K562 (cell line): ENCODE measurements at regions not wholly inside any gene's neighbourhood (a gene's known extent, or its start where the extent isn't known, plus 50 kb on each side); places are given as distances from the start of the nearest gene placed in this dataset.

Experiments used
- ATAC-seq: fragments of 200-7000 bp; cut with Tn5 transposase; 3 replicates; pipeline ENCODE4 v1.9.1; 2020; ENCODE audit warnings: moderate library complexity
- BruUV-seq: library from RNA; stranded (reverse); fragments of 400-500 nt; replicated peaks from 2 replicates; lab custom pipeline; 2021; lab: Mats Ljungman, UMichigan
- CTCF ChIA-PET: fragments of 300-600 bp; formaldehyde crosslinking; extraction: SDS; loops from one replicate; lab custom pipeline; 2021; ENCODE audit warnings: low intra/inter-chr PET ratio; lab: Yijun Ruan, JAX
- POLR2A ChIA-PET: fragments of 300-600, 350-650 bp; sonication (Branson Sonifier 250); formaldehyde crosslinking; extraction: SDS; loops from one replicate; lab custom pipeline; 2021; ENCODE audit warnings: antibody characterized with exemption, inconsistent platforms; lab: Yijun Ruan, JAX
- DNase-seq, 4 experiments: peaks; one replicate each; pipeline versions ENCODE4 v3.0.0 to v3.0.0-alpha.2; 2011 to 2018; ENCODE audit warnings: low spot score in 3 of 4, mixed read lengths in 3 of 4; ENCODE audit errors: extremely low read depth in 1 of 4
- FAIRE-seq: peaks from 2 replicates; lab custom pipeline; 2011; peaks lifted over from hg19 to GRCh38; lab: Jason Lieb, UNC
- H2AFZ ChIP-seq: 2 replicates; pipeline ENCODE4 v1.6.0; 2011; ENCODE audit warnings: low read depth, low read length, control low read depth, inconsistent platforms
- H3K27ac ChIP-seq: fragments of 200-600 bp; 3 replicates; pipeline ENCODE4 v1.8.0; 2011; ENCODE audit warnings: low read depth, mild to moderate bottlenecking, control low read depth, inconsistent platforms, low read length, moderate library complexity, mixed read lengths; ENCODE audit errors: extremely low read depth
- H3K27me3 ChIP-seq, 2 experiments: fragments of 300-600 bp in 1 of 2; 2 replicates in 1 of 2; 3 replicates in 1 of 2; pipeline versions ENCODE4 v1.6.0 to v1.8.0; 2011; ENCODE audit warnings: inconsistent platforms in 2 of 2, low read length in 2 of 2, mild to moderate bottlenecking in 1 of 2, mixed read lengths in 1 of 2, moderate library complexity in 1 of 2; ENCODE audit not compliant: control insufficient read depth in 2 of 2, insufficient read depth in 2 of 2
- H3K36me3 ChIP-seq: fragments of 300-600 bp; 3 replicates; pipeline ENCODE4 v1.8.0; 2011; ENCODE audit warnings: mild to moderate bottlenecking, low read length, inconsistent platforms; ENCODE audit not compliant: control insufficient read depth, insufficient read depth
- H3K4me1 ChIP-seq, 2 experiments: fragments of 200-600 bp in 1 of 2; replicated peaks in 1 of 2; 2 replicates in 1 of 2; 3 replicates in 1 of 2; pipeline versions ENCODE4 v1.5.1 to v1.8.0; 2011; ENCODE audit warnings: inconsistent platforms in 2 of 2, low read length in 2 of 2, mild to moderate bottlenecking in 1 of 2, mixed read lengths in 1 of 2, moderate library complexity in 1 of 2; ENCODE audit not compliant: control insufficient read depth in 2 of 2, insufficient read depth in 2 of 2
- H3K4me2 ChIP-seq: 2 replicates; pipeline ENCODE4 v1.6.1; 2011; ENCODE audit warnings: low read length, control low read depth, inconsistent platforms, mixed read lengths; ENCODE audit not compliant: insufficient read depth
- H3K4me3 ChIP-seq: fragments of 200-600 bp; sonication (generic), shearing (Covaris generic); 2 replicates; pipeline ENCODE4 v1.5.1; 2016; ENCODE audit warnings: control low read depth, inconsistent platforms
- H3K79me2 ChIP-seq: fragments of 200-600 bp; 3 replicates; pipeline ENCODE4 v1.8.0; 2011; ENCODE audit warnings: low read length, inconsistent platforms; ENCODE audit not compliant: control insufficient read depth, insufficient read depth
- H3K9ac ChIP-seq, 2 experiments: 2 replicates each; pipeline versions ENCODE4 v1.6.0 to v1.6.1; 2011; ENCODE audit warnings: low read depth in 2 of 2, low read length in 2 of 2, control low read depth in 1 of 2, inconsistent platforms in 1 of 2, mild to moderate bottlenecking in 1 of 2, mixed read lengths in 1 of 2; ENCODE audit not compliant: insufficient read depth in 1 of 2
- H3K9me1 ChIP-seq: one replicate; pipeline ENCODE4 v1.6.0; 2011; ENCODE audit warnings: inconsistent platforms, mild to moderate bottlenecking, low read length, moderate library complexity; ENCODE audit not compliant: control insufficient read depth, insufficient read depth
- H3K9me3 ChIP-seq: replicated peaks from 2 replicates; pipeline ENCODE4 v1.5.1; 2011; ENCODE audit warnings: low read depth, low read length, inconsistent platforms; ENCODE audit not compliant: control insufficient read depth, insufficient read depth
- H4K20me1 ChIP-seq: replicated peaks from 2 replicates; pipeline ENCODE4 v1.6.1; 2011; ENCODE audit warnings: low read length, inconsistent platforms, mixed read lengths; ENCODE audit not compliant: control insufficient read depth, insufficient read depth
- HMG20B ChIP-seq: fragments of 250-450 bp; sonication (Bioruptor Pico); IDR thresholded peaks from 2 replicates; pipeline ENCODE4 v1.5.0; 2021; ENCODE audit warnings: mild to moderate bottlenecking
- MEIS2 ChIP-seq: fragments of 450-650 bp; IDR thresholded peaks from 2 replicates; pipeline ENCODE4 v1.6.1; 2014; ENCODE audit warnings: mild to moderate bottlenecking; ENCODE audit not compliant: partially characterized antibody
- NCOA1 ChIP-seq: fragments of 450-650 bp; IDR thresholded peaks from 2 replicates; pipeline ENCODE4 v1.6.1; 2016; ENCODE audit warnings: low read depth
- RNF2 ChIP-seq: sonication (generic); IDR thresholded peaks from 2 replicates; pipeline ENCODE4 v1.6.1; 2016
- TGIF2 ChIP-seq: sonication (generic); formaldehyde crosslinking; IDR thresholded peaks from 2 replicates; pipeline ENCODE4 v1.8.1; 2022; ENCODE audit warnings: mild to moderate bottlenecking, missing genetic modification reagents, moderate library complexity
- ZNF143 ChIP-seq: sonication (generic); formaldehyde crosslinking; IDR thresholded peaks from 2 replicates; pipeline ENCODE4 v1.9.0; 2022; ENCODE audit warnings: mild to moderate bottlenecking, missing genetic modification reagents
- ZNF282 ChIP-seq: sonication (generic); formaldehyde crosslinking; IDR thresholded peaks from 2 replicates; pipeline ENCODE4 v1.8.1; 2023; ENCODE audit warnings: missing genetic modification reagents
- WGBS: fragments of 100-300 bp; shearing (Covaris generic); methylation state at CpG from one replicate; pipeline ENCODE4 v1.1.6; 2016; ENCODE audit warnings: low coverage, mixed read lengths; ENCODE audit not compliant: insufficient coverage; ENCODE audit errors: missing lambda C conversion rate; 5-methylcytosine and 5-hydroxymethylcytosine counted together
- in situ Hi-C: fragments of 300-500 bp; cut with MboI; formaldehyde crosslinking; loops from 4 replicates; pipeline ENCODE4 v1.15.0; 2018; ENCODE audit warnings: inconsistent platforms, mixed read lengths
- intact Hi-C: fragments of 100-400 bp; cut with micrococcal nuclease; formaldehyde crosslinking; loops from 2 replicates; pipeline ENCODE4 v1.14.2; 2022
- TF ChIP-seq, protein P1 (sequence below): fragments of 450-650 bp; IDR thresholded peaks from 2 replicates; pipeline ENCODE4 v1.6.1; 2016; ENCODE audit warnings: low read depth, mild to moderate bottlenecking, moderate library complexity
- TF ChIP-seq, protein P2 (sequence below): fragments of 250-450 bp; sonication (Bioruptor Pico); IDR thresholded peaks from 2 replicates; pipeline ENCODE4 v1.8.0; 2021; ENCODE audit warnings: mild to moderate bottlenecking, moderate library complexity

GRCh38 chr16:80390046-80390445 is 150.7 kb upstream of the DYNLRB2 start:
- Histone ChIP-seq H3K27me3 (peaks cover 2 to 8% of the 10 kb centered on the region in 2 experiments; a peak in 2 of 5 replicates), H4K20me1 (no peaks in the 10 kb centered on the region), H3K9me1 (no peaks in the 10 kb centered on the region), H3K9ac (no peak overlapping the region), H3K9me3 (no peaks in the 10 kb centered on the region), H3K27ac (no peak overlapping the region), H3K79me2 (no peaks in the 10 kb centered on the region), H3K4me3 (no peak overlapping the region), H3K36me3 (no peaks in the 10 kb centered on the region), H3K4me1 (no peaks in the 10 kb centered on the region), H3K4me2 (no peak overlapping the region), H2AFZ (no peak overlapping the region)
- BruUV-seq, result no TSS peak
- ATAC-seq, result no peak
- DNase-seq, result no peak
- POLR2A ChIA-PET, result no interaction called here
- TF ChIP-seq MEIS2 (no peak), TGIF2 (no peak), RNF2 (no peak), NCOA1 (no peak), HMG20B (no peak), ZNF143 (CRISPR knock-in tag) (no peak), ZNF282 (CRISPR knock-in tag) (no peak)
- TF ChIP-seq, protein P1, sequence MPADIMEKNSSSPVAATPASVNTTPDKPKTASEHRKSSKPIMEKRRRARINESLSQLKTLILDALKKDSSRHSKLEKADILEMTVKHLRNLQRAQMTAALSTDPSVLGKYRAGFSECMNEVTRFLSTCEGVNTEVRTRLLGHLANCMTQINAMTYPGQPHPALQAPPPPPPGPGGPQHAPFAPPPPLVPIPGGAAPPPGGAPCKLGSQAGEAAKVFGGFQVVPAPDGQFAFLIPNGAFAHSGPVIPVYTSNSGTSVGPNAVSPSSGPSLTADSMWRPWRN, result no peak
- TF ChIP-seq, protein P2, sequence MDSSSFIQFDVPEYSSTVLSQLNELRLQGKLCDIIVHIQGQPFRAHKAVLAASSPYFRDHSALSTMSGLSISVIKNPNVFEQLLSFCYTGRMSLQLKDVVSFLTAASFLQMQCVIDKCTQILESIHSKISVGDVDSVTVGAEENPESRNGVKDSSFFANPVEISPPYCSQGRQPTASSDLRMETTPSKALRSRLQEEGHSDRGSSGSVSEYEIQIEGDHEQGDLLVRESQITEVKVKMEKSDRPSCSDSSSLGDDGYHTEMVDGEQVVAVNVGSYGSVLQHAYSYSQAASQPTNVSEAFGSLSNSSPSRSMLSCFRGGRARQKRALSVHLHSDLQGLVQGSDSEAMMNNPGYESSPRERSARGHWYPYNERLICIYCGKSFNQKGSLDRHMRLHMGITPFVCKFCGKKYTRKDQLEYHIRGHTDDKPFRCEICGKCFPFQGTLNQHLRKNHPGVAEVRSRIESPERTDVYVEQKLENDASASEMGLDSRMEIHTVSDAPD, result no peak
- no peak for FAIRE-seq
- CTCF ChIA-PET, result no interaction called here
- intact Hi-C loops (no loop called here), in situ Hi-C loops (no loop called here)
- WGBS, result 1% methylated on average over 4 of the region's 4 CpGs
